SK-N-SH treated with all-trans-retinoic acid at 6 μM for 48 hours (cell line): ENCODE measurements at regions not wholly inside any gene's neighbourhood (a gene's known extent, or its start where the extent isn't known, plus 50 kb on each side); places are given as distances from the start of the nearest gene placed in this dataset.

ENCODE experiments used
- ARNTL ChIP-seq: fragments of 450-650 bp; formaldehyde crosslinking; IDR thresholded peaks from 2 replicates; pipeline ENCODE4 v1.5.0; 2020; ENCODE audit warnings: low read depth, mild to moderate bottlenecking, moderate library complexity, borderline replicate concordance
- SNAI2 ChIP-seq: fragments of 250-450 bp; sonication (Bioruptor Pico); IDR thresholded peaks from 2 replicates; pipeline ENCODE4 v1.5.0; 2020; ENCODE audit warnings: mild to moderate bottlenecking, moderate library complexity
- ZFP3 ChIP-seq: fragments of 250-450 bp; sonication (Bioruptor Pico); IDR thresholded peaks from 2 replicates; pipeline ENCODE4 v1.5.0; 2020; ENCODE audit warnings: mild to moderate bottlenecking, moderate library complexity
- TF ChIP-seq, protein P1 (sequence below): fragments of 250-450 bp; sonication (Bioruptor Pico); IDR thresholded peaks from 2 replicates; pipeline ENCODE4 v1.5.1; 2020; ENCODE audit warnings: low read depth, mild to moderate bottlenecking, moderate library complexity

GRCh38 chr7:36079446-36080025 lies 73.5 kb upstream of the EEPD1 start:
- no peak for TF ChIP-seq SNAI2 (CRISPR knock-in tag)
- TF ChIP-seq ARNTL (CRISPR knock-in tag), result no peak
- TF ChIP-seq, protein P1, sequence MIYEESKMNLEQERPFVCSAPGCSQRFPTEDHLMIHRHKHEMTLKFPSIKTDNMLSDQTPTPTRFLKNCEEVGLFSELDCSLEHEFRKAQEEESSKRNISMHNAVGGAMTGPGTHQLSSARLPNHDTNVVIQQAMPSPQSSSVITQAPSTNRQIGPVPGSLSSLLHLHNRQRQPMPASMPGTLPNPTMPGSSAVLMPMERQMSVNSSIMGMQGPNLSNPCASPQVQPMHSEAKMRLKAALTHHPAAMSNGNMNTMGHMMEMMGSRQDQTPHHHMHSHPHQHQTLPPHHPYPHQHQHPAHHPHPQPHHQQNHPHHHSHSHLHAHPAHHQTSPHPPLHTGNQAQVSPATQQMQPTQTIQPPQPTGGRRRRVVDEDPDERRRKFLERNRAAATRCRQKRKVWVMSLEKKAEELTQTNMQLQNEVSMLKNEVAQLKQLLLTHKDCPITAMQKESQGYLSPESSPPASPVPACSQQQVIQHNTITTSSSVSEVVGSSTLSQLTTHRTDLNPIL, result no peak
- no peak for TF ChIP-seq ZFP3 (CRISPR knock-in tag)
